HG03159 (cell line): ENCODE measurements at regions not wholly inside any gene's neighbourhood (a gene's known extent, or its start where the extent isn't known, plus 50 kb on each side); places are given as distances from the start of the nearest gene placed in this dataset.
"Not testable (repeated sequence)": the region's sequence is repeated elsewhere in the genome, so short reads cannot be mapped to it uniquely, and the experiment has no call there.

ENCODE experiments used
- ATAC-seq: cut with Tn5 transposase; IDR thresholded peaks from one replicate; pipeline ENCODE4 v1.9.1; 2021; ENCODE audit warnings: mild to moderate bottlenecking, moderate library complexity; ENCODE audit not compliant: unreplicated experiment

DNA sequence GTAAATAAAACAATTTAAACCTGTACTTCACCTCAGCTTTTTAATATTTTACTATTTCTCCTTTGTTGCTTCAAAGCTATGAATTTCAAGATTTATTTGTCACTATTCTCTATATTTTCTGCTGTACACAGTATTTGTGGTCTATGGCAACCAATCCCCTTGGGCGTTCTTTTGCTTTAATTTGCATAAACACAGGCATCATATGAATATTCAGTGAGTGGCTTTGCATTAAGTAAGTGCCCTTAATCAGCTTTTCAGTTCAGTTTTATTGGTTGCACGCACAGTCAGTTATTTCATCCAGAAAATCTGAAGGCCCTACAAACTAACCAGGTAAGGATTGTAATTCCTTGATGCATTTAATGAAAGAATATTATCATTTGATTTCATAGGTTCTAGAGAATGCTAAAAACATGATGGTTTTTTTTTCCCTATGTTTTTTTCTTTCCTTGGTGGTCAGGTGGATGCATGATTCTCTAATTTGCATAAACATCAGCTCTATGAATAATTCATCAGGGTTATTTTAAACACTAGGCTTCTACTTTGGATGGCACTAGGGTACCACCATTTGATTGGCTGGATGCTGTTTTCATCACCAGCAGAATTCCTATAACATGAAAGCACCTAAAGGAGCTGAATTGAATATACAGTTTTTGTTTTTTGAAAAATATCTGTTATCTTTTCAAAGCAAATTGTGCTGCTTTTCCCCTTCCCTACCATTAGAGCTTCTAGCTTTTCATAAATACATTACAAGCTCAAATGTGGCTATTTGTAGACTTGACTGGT, 249.2 kb upstream of the CCNH start:
- ATAC-seq: no peak

DNA sequence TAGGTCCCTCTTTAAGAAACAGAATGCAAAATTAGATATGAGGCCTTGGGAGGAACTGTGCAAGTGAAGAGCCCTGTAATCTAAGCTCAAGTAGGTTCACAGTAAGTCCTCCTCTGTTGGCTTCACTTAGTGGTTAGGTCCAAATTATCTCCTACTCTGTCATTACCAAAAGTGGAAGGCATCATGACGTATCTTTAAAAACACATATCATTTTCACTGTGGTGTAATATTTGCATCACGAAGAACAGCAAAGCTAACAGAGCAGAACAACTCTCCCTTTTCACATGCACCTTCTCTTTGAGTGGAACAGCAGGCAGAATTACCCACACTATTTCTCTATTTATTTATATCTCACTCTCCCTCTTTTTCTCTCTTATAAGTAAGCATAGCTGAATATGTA, 240.5 kb upstream of the CCNH start:
- ATAC-seq: no peak

DNA sequence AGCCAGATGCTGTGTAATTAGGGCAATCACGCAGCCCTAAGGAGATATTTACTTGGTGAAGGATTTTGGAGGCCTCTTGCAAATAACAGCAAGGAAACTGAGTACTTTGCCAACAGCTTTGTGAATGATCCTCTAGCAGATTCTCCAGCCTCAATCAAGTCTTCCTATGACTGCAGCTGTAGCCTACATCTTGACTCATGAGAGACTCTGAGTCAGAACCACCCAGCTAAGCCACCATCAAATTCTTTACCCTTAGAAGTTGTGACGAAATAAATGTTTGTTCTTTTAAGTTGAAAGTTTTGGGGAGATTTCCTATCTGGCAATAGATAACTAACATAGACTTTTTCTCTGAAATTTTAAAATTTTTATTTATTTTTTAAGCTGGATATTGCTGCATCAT, 237.6 kb upstream of the CCNH start:
- ATAC-seq: no peak

DNA sequence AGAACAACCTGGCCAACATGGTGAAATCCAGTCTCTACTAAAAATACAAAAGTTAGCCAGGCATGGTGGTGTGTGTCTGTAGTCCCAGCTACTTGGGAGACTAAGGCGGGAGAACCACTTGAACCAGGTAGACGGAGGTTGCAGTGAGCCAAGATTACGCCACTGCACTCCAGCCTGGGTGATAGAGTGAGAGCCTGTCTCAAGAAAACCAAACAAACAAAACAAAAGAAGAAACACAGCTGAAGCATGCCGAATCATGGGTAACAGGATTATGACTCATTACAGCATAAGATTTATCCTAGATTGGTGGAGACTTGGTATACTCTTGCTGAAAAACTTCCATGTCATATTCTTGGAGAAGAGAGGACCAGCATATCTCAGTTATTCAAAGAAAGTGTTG, 236.7 kb upstream of the CCNH start:
- ATAC-seq: no peak

DNA sequence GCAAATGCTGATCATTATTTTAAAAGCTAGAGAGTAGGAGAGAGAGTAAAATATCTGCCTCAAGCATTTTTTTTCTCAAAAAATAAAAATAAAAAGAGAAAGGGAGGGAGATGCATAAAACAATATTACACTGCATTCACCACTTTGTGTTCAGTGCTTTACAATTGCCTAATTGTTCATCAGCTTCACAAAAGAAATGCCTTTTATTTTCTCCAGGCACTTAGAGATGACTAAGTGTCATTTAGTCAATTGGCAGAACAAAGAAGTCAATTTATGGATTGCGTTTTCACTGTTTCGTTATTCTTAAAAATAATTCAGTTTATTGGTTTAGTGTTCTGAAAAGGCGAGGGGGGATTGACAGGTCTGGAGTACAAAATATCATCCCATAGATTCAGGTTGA, 232.5 kb upstream of the CCNH start:
- no peak for ATAC-seq

DNA sequence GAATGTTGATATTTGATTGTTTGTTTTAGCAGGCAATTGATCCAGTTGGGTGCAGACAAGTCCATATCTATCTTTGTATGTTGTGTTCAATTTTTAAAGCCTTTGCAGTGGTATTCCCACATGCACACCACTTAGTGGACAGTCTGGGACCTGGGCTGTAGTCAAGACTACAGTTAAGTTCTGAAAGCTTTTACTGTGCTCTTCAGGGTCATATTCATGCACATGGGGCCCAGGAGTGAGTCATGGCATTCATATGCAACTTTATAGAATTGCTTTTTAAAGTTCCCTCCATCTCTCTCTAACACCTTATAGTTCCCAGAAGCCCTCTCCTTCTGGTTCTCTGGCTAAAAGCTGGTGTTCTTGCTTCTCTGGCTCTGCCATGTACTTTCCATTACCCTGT, 228.2 kb upstream of the CCNH start:
- ATAC-seq: no peak

DNA sequence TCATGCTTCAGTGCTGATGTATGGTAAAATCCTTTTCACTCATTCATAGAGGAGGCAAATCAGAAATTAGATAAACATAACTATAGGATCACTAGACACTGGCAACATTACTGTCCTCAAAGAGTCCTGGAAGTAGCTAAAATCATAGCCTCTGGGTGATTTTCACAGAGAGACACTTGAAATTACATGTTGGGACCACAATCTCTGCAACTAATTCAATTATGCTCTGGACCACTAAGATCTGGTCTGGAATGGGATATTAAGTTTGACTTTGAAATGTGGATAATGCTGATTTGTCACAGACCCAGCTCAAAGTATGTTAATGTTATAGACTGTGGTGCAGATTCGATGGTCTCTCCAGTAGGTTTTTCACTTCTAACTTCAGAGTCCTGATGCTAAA, 214.6 kb upstream of the CCNH start:
- ATAC-seq: no peak

DNA sequence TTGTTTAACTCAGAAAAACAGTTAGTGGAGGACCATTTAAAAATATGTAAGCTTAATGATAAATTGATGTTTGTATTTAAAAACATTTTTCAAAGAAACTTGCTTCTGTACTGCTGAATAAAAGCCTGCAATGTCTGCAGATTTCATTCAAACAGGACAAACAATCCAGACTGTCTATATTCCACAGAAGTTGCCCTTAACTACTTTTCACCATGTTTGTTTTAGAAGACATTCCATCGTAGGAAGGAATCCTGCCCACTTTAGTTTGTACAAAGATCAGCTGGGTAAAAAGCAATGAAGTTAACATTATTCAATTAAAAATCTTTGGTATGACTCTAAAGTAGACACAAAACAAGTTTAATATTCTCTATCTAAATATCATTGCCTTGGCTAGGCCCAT, 195.7 kb upstream of the CCNH start:
- no peak for ATAC-seq

DNA sequence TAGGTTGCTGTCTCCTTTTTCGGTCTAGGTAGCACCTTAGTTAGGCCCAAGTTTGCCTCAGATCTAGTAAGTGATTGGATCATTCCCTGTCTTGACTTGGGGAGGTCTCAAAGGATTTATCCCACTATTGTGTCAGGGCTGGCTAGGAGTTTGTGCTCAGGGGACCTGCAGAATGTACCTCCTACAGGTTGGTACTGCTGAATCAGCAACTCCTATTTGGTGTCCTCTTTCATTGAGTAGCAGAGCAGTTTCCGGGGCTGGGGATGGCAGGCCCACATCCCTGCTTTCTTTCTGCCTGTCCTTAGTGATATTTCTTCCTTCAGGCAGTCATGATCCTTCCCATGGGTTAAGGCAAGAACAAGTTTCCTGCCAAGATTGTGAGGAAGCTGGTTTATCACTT, 192.9 kb upstream of the CCNH start:
- no peak for ATAC-seq

DNA sequence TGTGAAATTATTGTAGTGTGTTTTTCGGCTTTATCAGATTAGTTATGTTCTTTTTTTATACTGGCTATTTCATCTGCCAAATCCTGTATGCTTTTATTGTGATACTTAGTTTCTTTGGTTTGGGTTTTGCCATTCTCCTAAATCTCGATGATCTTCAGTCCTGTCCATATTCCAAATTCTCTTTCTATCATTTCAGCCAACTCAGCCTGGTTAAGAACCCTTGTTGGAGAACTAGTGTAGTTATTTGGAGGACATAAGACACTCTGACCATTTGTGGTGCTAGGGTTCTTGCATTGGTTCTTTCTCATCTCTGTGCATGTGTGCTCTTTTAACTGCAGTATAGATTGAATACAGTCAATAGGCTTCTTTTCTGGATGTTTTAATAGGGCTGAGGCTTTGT, 187.0 kb upstream of the CCNH start:
- no peak for ATAC-seq

DNA sequence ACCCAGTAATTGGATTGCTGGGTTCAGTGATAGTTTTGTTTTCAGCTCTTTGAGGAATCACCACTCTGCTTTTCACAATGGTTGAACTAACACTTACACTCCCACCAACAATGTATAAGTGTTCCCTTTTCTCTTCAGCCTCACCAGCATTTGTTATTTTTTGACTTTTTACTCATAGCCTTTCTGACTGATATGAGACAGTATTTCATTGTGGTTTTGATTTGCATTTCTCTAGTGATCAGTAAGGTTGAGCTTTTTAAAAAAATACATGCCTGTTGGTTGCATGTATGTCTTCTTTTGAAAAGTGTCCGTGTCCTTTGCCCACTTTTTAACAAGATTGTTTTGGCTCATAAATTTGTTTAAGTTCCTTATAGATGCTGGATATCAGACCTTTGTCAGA, 185.7 kb upstream of the CCNH start:
- ATAC-seq: no peak

DNA sequence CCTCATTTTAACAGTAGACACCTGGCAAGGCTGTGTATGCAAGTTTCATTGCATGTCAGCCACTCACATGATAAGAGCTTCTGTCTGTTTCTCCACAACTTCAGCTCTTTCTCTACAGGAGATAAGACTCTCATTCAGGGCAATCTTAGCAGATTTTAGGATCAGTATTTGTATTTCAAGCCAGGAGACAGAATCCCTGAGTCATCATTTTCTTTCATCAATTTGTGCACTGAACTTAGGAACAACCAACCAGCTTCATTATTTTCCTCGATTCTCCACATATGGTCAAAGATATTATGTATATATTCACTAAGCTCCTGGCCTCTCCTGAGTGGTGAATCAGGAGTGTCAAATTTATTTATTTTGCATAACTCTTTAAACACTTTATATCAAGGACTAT, 181.8 kb upstream of the CCNH start:
- no peak for ATAC-seq

DNA sequence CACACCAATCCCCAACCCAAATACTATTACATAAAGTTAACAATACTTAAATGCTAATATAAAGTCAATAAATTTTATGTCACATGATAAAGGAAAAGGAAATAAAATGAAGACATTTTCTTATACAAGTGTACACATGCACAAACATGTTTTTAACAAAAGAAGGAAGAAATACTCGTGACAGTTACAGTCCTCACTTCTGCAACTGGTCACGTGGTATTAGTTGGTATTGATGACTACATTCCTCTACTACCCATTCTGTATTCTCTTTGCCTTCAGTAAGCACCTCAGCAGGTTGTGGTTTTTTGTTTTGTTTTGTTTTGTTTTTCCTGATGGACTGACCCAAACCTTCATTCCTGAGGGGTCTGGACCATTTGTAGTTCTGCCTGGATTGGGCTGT, 176.9 kb upstream of the CCNH start:
- no peak for ATAC-seq

DNA sequence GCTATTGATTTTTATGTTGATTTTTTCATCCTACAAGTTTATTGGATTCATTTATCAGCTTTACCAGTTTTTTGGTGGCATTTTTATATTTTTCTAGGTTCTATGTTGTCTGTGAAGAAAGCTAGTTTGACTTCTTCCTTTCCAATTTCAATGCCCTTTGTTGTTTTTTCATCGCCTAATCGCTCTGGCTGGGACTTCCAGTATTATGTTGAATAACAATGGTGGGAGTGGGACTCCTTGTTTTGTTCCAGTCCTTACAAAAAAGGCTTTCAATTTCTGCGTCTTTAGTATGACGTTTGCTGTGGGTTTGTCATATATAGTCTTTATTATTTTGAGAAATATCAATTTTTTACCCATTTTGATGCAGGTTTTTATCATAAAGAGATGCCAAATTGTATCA, 175.6 kb upstream of the CCNH start:
- ATAC-seq: no peak

DNA sequence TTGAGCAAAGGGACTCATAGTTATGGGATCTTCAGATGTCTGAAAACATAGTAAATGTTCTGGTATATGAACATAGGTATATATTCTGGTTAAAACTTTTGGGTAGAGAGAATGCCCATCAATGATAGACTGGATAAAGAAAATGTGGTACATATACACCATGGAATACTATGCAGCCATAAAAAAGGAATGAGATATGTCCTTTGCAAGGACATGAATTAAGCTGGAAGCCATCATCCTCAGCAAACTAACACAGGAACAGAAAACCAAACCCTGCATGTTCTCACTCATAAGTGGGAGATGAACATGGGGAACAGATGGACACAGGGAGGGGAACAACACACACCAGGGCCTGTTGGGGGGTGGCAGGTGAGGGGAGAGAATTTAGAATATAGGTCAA, 171.0 kb upstream of the CCNH start:
- ATAC-seq: not testable (repeated sequence)

DNA sequence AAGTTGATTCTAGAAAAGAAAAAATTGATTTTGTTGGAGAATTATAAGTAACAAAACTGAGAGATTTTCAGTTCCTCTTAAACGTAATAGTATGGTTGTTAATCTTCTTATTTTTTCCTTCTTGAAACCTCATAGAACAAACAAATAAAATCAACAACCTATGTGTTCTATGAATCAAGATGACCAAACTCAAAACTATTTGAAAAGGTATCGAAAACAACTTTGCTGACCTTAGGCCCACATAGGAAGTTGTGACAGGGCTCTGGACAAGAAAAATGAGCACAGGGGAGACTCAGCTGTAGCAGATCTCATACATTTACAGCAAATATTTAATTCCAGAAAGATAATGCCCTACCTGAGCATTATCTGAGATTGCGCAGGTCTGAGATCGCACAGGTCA, 169.4 kb upstream of the CCNH start:
- no peak for ATAC-seq

DNA sequence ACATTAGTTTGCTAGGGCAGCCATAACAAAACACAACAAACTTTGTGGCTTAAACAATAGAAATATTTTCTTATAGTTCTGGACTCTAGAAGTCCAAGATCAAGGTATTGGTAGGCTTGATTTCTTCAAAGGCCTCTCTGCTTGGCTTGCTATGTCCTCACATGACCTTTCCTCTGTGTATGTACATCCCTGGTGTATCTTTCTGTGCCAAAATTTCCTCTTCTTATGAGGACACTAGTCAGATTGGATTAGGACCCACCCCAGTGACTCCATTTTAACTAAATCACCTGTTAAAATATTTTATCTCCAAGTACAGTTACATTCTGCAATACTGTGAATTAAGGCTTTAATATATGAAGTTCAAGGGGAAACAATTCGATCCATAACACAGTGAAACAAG, 168.9 kb upstream of the CCNH start:
- no peak for ATAC-seq

DNA sequence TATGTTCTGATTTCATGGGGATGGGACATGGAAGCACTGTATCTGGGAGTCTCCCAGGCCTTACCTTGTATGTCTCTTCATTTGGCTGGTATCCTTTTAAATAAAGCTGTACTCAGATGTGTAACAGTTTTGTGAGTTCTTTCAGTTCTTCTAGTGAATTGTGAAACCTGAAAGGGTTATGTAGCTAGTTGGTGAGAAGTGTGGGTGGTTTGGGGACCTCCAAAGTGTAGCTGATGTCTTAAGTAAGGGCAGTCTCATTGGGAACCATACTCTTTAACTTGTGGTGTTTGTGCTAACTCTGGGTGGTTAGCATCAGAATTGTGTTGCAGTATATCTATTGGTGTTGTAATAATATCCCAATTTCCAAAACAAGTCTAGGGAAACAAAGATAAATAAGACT, 166.9 kb upstream of the CCNH start:
- no peak for ATAC-seq

DNA sequence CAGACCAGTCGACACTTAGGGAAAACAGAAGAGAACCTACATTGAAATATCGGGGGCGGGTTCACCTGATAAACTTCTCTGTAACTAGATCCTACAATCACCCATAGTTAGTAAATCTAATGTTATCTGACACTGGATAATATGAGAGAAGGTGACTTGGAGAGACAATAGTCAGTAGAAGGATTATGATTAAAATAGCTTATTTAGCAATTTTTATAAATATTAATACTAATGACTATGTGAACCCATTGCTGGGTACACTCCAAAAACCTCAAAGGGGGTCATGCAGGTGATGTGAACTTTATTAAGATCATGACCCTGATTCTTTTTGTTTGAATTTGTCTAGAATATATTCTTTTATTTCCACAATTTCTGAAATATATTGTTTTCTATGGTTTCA, 164.1 kb upstream of the CCNH start:
- no peak for ATAC-seq

DNA sequence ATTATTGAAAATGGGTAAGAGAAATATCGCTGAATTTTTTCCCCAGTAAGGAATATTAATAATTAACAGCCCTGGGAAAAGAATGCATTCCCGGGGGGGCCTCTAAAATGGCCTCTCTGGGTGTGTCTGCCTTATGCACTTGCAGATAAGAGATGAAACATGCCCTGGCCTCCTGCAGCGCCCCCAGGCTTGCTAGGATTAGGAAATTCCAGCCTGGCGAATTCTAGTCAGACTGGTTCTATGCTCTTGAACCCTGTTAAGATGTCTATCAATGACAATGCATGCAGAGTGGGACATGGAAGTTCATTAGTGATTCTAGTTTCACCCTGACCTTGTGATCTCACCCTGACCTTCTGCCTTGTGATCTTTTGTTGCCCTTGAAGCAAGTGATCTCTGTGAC, 163.6 kb upstream of the CCNH start:
- not testable (repeated sequence) for ATAC-seq

DNA sequence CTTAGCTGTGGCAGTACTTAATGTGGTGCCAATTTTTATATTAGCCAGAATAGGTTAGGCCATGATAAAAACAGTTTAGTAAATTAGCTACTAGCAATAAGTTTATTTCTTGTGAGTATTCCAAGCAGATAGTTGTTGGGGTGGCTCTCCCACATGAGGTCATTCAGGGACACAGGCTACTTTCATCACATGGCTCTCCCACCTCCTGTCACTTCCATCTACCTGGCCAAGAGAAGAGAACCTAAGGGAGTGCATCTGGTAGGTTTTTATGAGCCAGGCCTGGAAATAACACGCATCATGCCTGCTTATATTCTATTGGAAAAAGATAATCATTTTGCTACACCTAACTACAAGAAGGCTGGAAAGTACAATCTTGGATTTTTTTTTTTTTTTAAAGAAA, 161.4 kb upstream of the CCNH start:
- ATAC-seq: no peak

DNA sequence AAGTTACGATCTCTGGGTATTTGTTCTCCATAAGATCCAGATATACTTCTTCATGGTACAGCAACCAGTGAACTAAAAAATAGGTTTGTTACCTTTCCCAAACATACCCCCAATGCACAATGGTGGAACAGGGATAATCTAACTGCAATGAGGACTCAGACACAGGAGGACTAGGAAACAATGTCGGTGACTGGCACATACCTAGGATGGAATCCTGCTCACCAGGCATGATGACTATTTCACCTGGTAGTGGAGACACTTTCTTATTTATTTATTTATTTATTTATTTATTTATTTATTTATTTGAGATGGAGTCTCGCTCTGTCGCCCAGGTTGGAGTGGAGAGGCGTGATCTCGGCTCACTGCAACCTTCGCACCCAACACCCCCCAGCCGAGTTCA, 159.9 kb upstream of the CCNH start:
- no peak for ATAC-seq

DNA sequence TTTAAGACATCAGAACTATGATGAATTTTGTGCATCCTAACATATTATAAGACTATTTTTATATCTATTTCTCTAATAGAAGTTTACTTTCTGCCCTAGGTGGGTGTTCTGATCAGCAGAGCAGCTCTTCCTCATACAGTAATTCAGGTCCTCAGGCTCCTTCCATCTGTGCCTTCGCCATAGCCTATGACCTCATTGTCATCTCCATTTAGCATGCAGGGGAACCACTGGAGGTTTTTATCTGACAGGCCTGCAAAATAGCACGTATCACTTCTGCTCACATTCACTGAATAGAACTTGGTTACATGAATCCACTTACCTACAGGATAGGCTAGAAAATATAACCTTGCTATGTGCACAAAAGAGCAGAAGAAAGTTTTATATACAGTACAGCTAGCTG, 159.4 kb upstream of the CCNH start:
- no peak for ATAC-seq
